ENCODE measurements at regions not wholly inside any gene's neighbourhood (a gene's known extent, or its start where the extent isn't known, plus 50 kb on each side); places are given as distances from the start of the nearest gene placed in this dataset.

- DNase-seq (ENCODE audit: extremely low spot score) = no peak
- POLR2A ChIA-PET = no interaction called here
- CTCF ChIA-PET = no interaction called here
- TF ChIP-seq LEF1 (IDR thresholded peaks at IDR 0.05; ENCODE audit: borderline replicate concordance) (no peak), ARNT (IDR thresholded peaks at IDR 0.05) (no peak), BHLHE40 (IDR thresholded peaks at IDR 0.05; ENCODE audit: borderline replicate concordance) (no peak), CTBP1 (IDR thresholded peaks at IDR 0.05; ENCODE audit: borderline replicate concordance) (no peak)
Measured at GRCh38 chr2:10243926-10244270, 58.8 kb upstream of the HPCAL1 start.

- no peak for DNase-seq (ENCODE audit: extremely low spot score)
- POLR2A ChIA-PET = no interaction called here
- CTCF ChIA-PET = no interaction called here
Measured at GRCh38 chr2:10245021-10245420, 57.7 kb upstream of the HPCAL1 start.

GRCh38 chr2:10245661-10246060, 57.0 kb upstream of the HPCAL1 start:
- TF ChIP-seq FOXK2 (IDR thresholded peaks at IDR 0.05) = no peak
- TF ChIP-seq BHLHE40 (IDR thresholded peaks at IDR 0.05; ENCODE audit: borderline replicate concordance) = no peak
- TF ChIP-seq HDGF (IDR thresholded peaks at IDR 0.05; ENCODE audit: borderline replicate concordance) = no peak
- no peak for TF ChIP-seq PKNOX1 (IDR thresholded peaks at IDR 0.05)
- no peak for TF ChIP-seq FOXA1 (IDR thresholded peaks at IDR 0.05)
- no peak for TF ChIP-seq ELF4 (IDR thresholded peaks at IDR 0.05)
- TF ChIP-seq ARNT (IDR thresholded peaks at IDR 0.05) = no peak
- TF ChIP-seq CTBP1 (IDR thresholded peaks at IDR 0.05; ENCODE audit: borderline replicate concordance) = no peak
- no peak for TF ChIP-seq SUZ12 (IDR thresholded peaks at IDR 0.05)
- no peak for TF ChIP-seq LEF1 (IDR thresholded peaks at IDR 0.05; ENCODE audit: borderline replicate concordance)
- TF ChIP-seq FOXM1 (IDR thresholded peaks at IDR 0.05; ENCODE audit: borderline replicate concordance) = no peak
- no peak for TF ChIP-seq SP1 (IDR thresholded peaks at IDR 0.05)
- no peak for TF ChIP-seq L3MBTL2 (conservative IDR thresholded peaks at IDR 0.05)
- TF ChIP-seq NFRKB (IDR thresholded peaks at IDR 0.05) = no peak
- no peak for TF ChIP-seq ZNF384 (IDR thresholded peaks at IDR 0.05)
- CTCF ChIA-PET = no interaction called here

More at GRCh38 chr2:10245021-10245420, 57.7 kb upstream of the HPCAL1 start:
- TF ChIP-seq FOXK2 (IDR thresholded peaks at IDR 0.05) (no peak), BHLHE40 (IDR thresholded peaks at IDR 0.05; ENCODE audit: borderline replicate concordance) (no peak), FOXM1 (IDR thresholded peaks at IDR 0.05; ENCODE audit: borderline replicate concordance) (no peak), SP1 (IDR thresholded peaks at IDR 0.05) (no peak), ELF4 (IDR thresholded peaks at IDR 0.05) (no peak), TARDBP (IDR thresholded peaks at IDR 0.05) (no peak), LEF1 (IDR thresholded peaks at IDR 0.05; ENCODE audit: borderline replicate concordance) (no peak), L3MBTL2 (conservative IDR thresholded peaks at IDR 0.05) (no peak), HDGF (IDR thresholded peaks at IDR 0.05; ENCODE audit: borderline replicate concordance) (no peak), FOXA1 (IDR thresholded peaks at IDR 0.05) (no peak), PKNOX1 (IDR thresholded peaks at IDR 0.05) (no peak)

GRCh38 chr2:10246370-10246769, 56.3 kb upstream of the HPCAL1 start:
- TF ChIP-seq TARDBP (IDR thresholded peaks at IDR 0.05) (no peak), NFRKB (IDR thresholded peaks at IDR 0.05) (no peak), ARNT (IDR thresholded peaks at IDR 0.05) (no peak), CTBP1 (IDR thresholded peaks at IDR 0.05; ENCODE audit: borderline replicate concordance) (no peak), ELF4 (IDR thresholded peaks at IDR 0.05) (no peak), LEF1 (IDR thresholded peaks at IDR 0.05; ENCODE audit: borderline replicate concordance) (no peak), SP1 (IDR thresholded peaks at IDR 0.05) (no peak), BHLHE40 (IDR thresholded peaks at IDR 0.05; ENCODE audit: borderline replicate concordance) (no peak), ZNF384 (IDR thresholded peaks at IDR 0.05) (no peak), FOXA1 (IDR thresholded peaks at IDR 0.05) (no peak), FOXK2 (IDR thresholded peaks at IDR 0.05) (no peak), FOXM1 (IDR thresholded peaks at IDR 0.05; ENCODE audit: borderline replicate concordance) (no peak), L3MBTL2 (conservative IDR thresholded peaks at IDR 0.05) (no peak)
- ChIA-PET POLR2A (no interaction called here), CTCF (no interaction called here)
- DNase-seq (ENCODE audit: extremely low spot score) = no peak

More at GRCh38 chr2:10245661-10246060, 57.0 kb upstream of the HPCAL1 start:
- DNase-seq (ENCODE audit: extremely low spot score) = no peak
- POLR2A ChIA-PET = no interaction called here

- DNase-seq (ENCODE audit: extremely low spot score) = no peak
- ChIA-PET CTCF (no interaction called here), POLR2A (no interaction called here)
Measured at GRCh38 chr2:10246831-10247230, 55.9 kb upstream of the HPCAL1 start.

GRCh38 chr2:10249798-10250197, 52.9 kb upstream of the HPCAL1 start:
- no peak for TF ChIP-seq NFRKB (IDR thresholded peaks at IDR 0.05)
- TF ChIP-seq ZNF384 (IDR thresholded peaks at IDR 0.05) = no peak
- TF ChIP-seq HDGF (IDR thresholded peaks at IDR 0.05; ENCODE audit: borderline replicate concordance) = no peak
- no peak for TF ChIP-seq FOXM1 (IDR thresholded peaks at IDR 0.05; ENCODE audit: borderline replicate concordance)
- TF ChIP-seq TARDBP (IDR thresholded peaks at IDR 0.05) = no peak
- no peak for TF ChIP-seq SUZ12 (IDR thresholded peaks at IDR 0.05)
- no peak for TF ChIP-seq ELF4 (IDR thresholded peaks at IDR 0.05)
- no peak for TF ChIP-seq PKNOX1 (IDR thresholded peaks at IDR 0.05)
- no peak for TF ChIP-seq CTBP1 (IDR thresholded peaks at IDR 0.05; ENCODE audit: borderline replicate concordance)
- no peak for TF ChIP-seq L3MBTL2 (conservative IDR thresholded peaks at IDR 0.05)
- no peak for TF ChIP-seq SP1 (IDR thresholded peaks at IDR 0.05)
- TF ChIP-seq ARNT (IDR thresholded peaks at IDR 0.05) = no peak
- POLR2A ChIA-PET = interaction anchor here (0.6 kb wide), 1 partner anchor 54 kb away, joined by 3 read pairs; no protein-coding TSS in a partner anchor
- no peak for DNase-seq (ENCODE audit: extremely low spot score)
- CTCF ChIA-PET = no interaction called here

More at GRCh38 chr2:10246831-10247230, 55.9 kb upstream of the HPCAL1 start:
- TF ChIP-seq ZNF384 (IDR thresholded peaks at IDR 0.05) = no peak
- no peak for TF ChIP-seq LEF1 (IDR thresholded peaks at IDR 0.05; ENCODE audit: borderline replicate concordance)
- no peak for TF ChIP-seq TARDBP (IDR thresholded peaks at IDR 0.05)
- no peak for TF ChIP-seq ARNT (IDR thresholded peaks at IDR 0.05)
- no peak for TF ChIP-seq SUZ12 (IDR thresholded peaks at IDR 0.05)
- TF ChIP-seq CTBP1 (IDR thresholded peaks at IDR 0.05; ENCODE audit: borderline replicate concordance) = no peak
- TF ChIP-seq ELF4 (IDR thresholded peaks at IDR 0.05) = no peak
- TF ChIP-seq BHLHE40 (IDR thresholded peaks at IDR 0.05; ENCODE audit: borderline replicate concordance) = no peak
- no peak for TF ChIP-seq FOXK2 (IDR thresholded peaks at IDR 0.05)
- no peak for TF ChIP-seq FOXA1 (IDR thresholded peaks at IDR 0.05)

All from HEK293T (cell line).